ENCODE measurements at regions not wholly inside any gene's neighbourhood (a gene's known extent, or its start where the extent isn't known, plus 50 kb on each side); places are given as distances from the start of the nearest gene placed in this dataset.

DNA sequence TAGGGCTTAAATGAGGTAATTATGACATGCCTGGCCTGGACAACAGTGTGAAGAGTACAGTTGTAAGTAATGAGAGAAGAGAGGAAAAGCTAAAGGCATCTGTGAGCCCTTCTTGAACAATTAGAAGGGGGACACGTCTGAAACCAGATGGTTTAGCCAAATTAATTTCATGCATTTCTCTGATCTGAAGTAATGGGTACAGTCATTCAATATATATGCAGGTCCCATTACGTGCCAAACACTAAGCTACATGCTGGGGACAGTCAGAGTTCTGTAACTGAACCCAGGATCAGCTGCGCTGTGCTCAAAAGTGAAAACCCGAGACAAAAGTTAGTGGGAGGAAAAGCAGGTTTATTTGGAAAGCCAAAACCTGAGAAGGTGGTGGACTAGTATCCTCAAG is 207.2 kb upstream of the TMTC1 start:
- TF ChIP-seq, protein P1, sequence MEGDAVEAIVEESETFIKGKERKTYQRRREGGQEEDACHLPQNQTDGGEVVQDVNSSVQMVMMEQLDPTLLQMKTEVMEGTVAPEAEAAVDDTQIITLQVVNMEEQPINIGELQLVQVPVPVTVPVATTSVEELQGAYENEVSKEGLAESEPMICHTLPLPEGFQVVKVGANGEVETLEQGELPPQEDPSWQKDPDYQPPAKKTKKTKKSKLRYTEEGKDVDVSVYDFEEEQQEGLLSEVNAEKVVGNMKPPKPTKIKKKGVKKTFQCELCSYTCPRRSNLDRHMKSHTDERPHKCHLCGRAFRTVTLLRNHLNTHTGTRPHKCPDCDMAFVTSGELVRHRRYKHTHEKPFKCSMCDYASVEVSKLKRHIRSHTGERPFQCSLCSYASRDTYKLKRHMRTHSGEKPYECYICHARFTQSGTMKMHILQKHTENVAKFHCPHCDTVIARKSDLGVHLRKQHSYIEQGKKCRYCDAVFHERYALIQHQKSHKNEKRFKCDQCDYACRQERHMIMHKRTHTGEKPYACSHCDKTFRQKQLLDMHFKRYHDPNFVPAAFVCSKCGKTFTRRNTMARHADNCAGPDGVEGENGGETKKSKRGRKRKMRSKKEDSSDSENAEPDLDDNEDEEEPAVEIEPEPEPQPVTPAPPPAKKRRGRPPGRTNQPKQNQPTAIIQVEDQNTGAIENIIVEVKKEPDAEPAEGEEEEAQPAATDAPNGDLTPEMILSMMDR (IDR thresholded peaks at IDR 0.05) = no peak
- TF ChIP-seq POLR2A (IDR thresholded peaks at IDR 0.05) = no peak
